Uterus (tissue), 2 donors: ENCODE measurements at regions not wholly inside any gene's neighbourhood (a gene's known extent, or its start where the extent isn't known, plus 50 kb on each side); places are given as distances from the start of the nearest gene placed in this dataset.

Source experiments
- CTCF ChIP-seq, 4 experiments: fragments of 200-600 bp in 2 of 4; fragments of 450-650 bp in 2 of 4; sonication (generic) in 2 of 4; IDR thresholded peaks; one replicate each; pipeline ENCODE4 v1.5.1; 2016 to 2019; ENCODE audit warnings: antibody characterized with exemption in 4 of 4, mild to moderate bottlenecking in 2 of 4, moderate library complexity in 1 of 4
- POLR2A ChIP-seq, 2 donors: fragments of 450-650 bp; IDR thresholded peaks; one replicate each; pipeline ENCODE4 v1.6.1; 2016; ENCODE audit warnings: antibody characterized with exemption in 2 of 2, mild to moderate bottlenecking in 1 of 2, moderate library complexity in 1 of 2

- TF ChIP-seq CTCF (IDR thresholded peaks at IDR 0.05) (no peak), POLR2A (IDR thresholded peaks at IDR 0.05) (no peak)
Measured at GRCh38 chr9:134971696-134972095, 54.0 kb upstream of the FCN1 start.
